ENCODE measurements at regions not wholly inside any gene's neighbourhood (a gene's known extent, or its start where the extent isn't known, plus 50 kb on each side); places are given as distances from the start of the nearest gene placed in this dataset.

- TF ChIP-seq MAX (IDR thresholded peaks at IDR 0.05) (no peak), POLR2AphosphoS5 (IDR thresholded peaks at IDR 0.05; ENCODE audit: low read depth, low read length) (no peak), SIN3A (IDR thresholded peaks at IDR 0.05; ENCODE audit: low read depth) (no peak), CTCF (IDR thresholded peaks at IDR 0.05 in 2 of 3, conservative IDR thresholded peaks at IDR 0.05 in 1 of 3; ENCODE audit: borderline replicate concordance in 1 of 3, insufficient read depth in 1 of 3, low read depth in 2 of 3, low read length in 2 of 3) (no peak), REST (IDR thresholded peaks at IDR 0.05; ENCODE audit: low read depth) (no peak), EZH2 (IDR thresholded peaks at IDR 0.05) (no peak), POLR2A (IDR thresholded peaks at IDR 0.05; ENCODE audit: borderline replicate concordance, extremely low read depth, insufficient read depth, insufficient read length) (no peak), TCF7L2 (IDR thresholded peaks at IDR 0.05; ENCODE audit: borderline replicate concordance, extremely low read depth, insufficient read depth, insufficient read length) (no peak), SRF (IDR thresholded peaks at IDR 0.05; ENCODE audit: low read depth) (no peak), CEBPB (IDR thresholded peaks at IDR 0.05; ENCODE audit: low read depth) (no peak), ZBTB33 (IDR thresholded peaks at IDR 0.05; ENCODE audit: extremely low read depth, insufficient replicate concordance, low read length) (no peak)
These were observed 504.8 kb downstream of the NXPH1 start for GRCh38 chr7:8938044-8938805.
